OCI-LY7 (cell line): ENCODE measurements at regions not wholly inside any gene's neighbourhood (a gene's known extent, or its start where the extent isn't known, plus 50 kb on each side); places are given as distances from the start of the nearest gene placed in this dataset.

Source experiments
- BruUV-seq: library from RNA; stranded (reverse); fragments of 400-500 nt; replicated peaks from 2 replicates; lab custom pipeline; 2021; lab: Mats Ljungman, UMichigan
- CTCF ChIA-PET: fragments of 300-600 bp; sonication (Branson Sonifier 250); formaldehyde crosslinking; loops from one replicate; lab custom pipeline; 2022; ENCODE audit warnings: antibody characterized with exemption; ENCODE audit not compliant: unreplicated experiment; lab: Charles Lee
- POLR2A ChIA-PET: fragments of 300-600 bp; sonication (Branson Sonifier 250); formaldehyde crosslinking; loops from one replicate; lab custom pipeline; 2022; ENCODE audit warnings: antibody characterized with exemption; lab: Charles Lee
- DNase-seq: peaks from one replicate; pipeline ENCODE4 v3.0.0-alpha.2; 2015; ENCODE audit warnings: low spot score
- H2AFZ ChIP-seq: fragments of 200-600 bp; sonication (generic), shearing (Covaris generic); 2 replicates; pipeline ENCODE4 v1.6.1; 2014; ENCODE audit warnings: mild to moderate bottlenecking, antibody characterized with exemption, low read length, moderate library complexity
- H3K27ac ChIP-seq: fragments of 200-600 bp; sonication (generic); 2 replicates; pipeline ENCODE4 v1.5.1; 2014; ENCODE audit warnings: mixed run types, low read depth, mild to moderate bottlenecking, moderate library complexity, low read length, inconsistent platforms; ENCODE audit not compliant: poor library complexity, severe bottlenecking
- H3K36me3 ChIP-seq: fragments of 200-600 bp; sonication (generic); 2 replicates; pipeline ENCODE4 v1.6.1; 2014; ENCODE audit warnings: mild to moderate bottlenecking, antibody characterized with exemption, low read length, moderate library complexity, mixed read lengths; ENCODE audit not compliant: insufficient read depth
- H3K4me1 ChIP-seq: fragments of 200-600 bp; sonication (generic); 2 replicates; pipeline ENCODE4 v1.5.1; 2014; ENCODE audit warnings: mild to moderate bottlenecking, low read length; ENCODE audit not compliant: insufficient read depth, poor library complexity, severe bottlenecking
- H3K4me2 ChIP-seq: fragments of 200-600 bp; sonication (generic); 2 replicates; pipeline ENCODE4 v1.6.1; 2014; ENCODE audit warnings: mild to moderate bottlenecking, low read length
- H3K4me3 ChIP-seq: fragments of 200-600 bp; sonication (generic); 2 replicates; pipeline ENCODE4 v1.5.1; 2014; ENCODE audit warnings: mild to moderate bottlenecking, low read depth, low read length; ENCODE audit not compliant: poor library complexity, severe bottlenecking
- H3K79me2 ChIP-seq: fragments of 200-600 bp; sonication (generic); 2 replicates; pipeline ENCODE4 v1.6.1; 2016; ENCODE audit warnings: low read depth, mild to moderate bottlenecking, low read length, moderate library complexity, mixed read lengths; ENCODE audit not compliant: insufficient read depth
- H3K9me2 ChIP-seq: fragments of 200-600 bp; sonication (generic); 2 replicates; pipeline ENCODE4 v1.6.1; 2016; ENCODE audit warnings: mild to moderate bottlenecking, low read length, mixed read lengths; ENCODE audit not compliant: insufficient read depth
- H3K9me3 ChIP-seq: fragments of 200-600 bp; sonication (generic); 2 replicates; pipeline ENCODE4 v1.6.1; 2014; ENCODE audit warnings: mild to moderate bottlenecking, mixed run types, low read length, mixed read lengths
- H4K20me1 ChIP-seq: fragments of 200-600 bp; sonication (generic); 2 replicates; pipeline ENCODE4 v1.6.1; 2014; ENCODE audit warnings: mild to moderate bottlenecking, antibody characterized with exemption, low read length, moderate library complexity, mixed read lengths; ENCODE audit not compliant: insufficient read depth
- EZH2phosphoT487 ChIP-seq: fragments of 200-600 bp; sonication (generic); IDR thresholded peaks from 2 replicates; pipeline ENCODE4 v1.6.1; 2018; ENCODE audit warnings: low read depth, borderline replicate concordance, mild to moderate bottlenecking, mixed run types, antibody characterized with exemption, low read length, moderate library complexity, mixed read lengths
- intact Hi-C: fragments of 100-400 bp; cut with micrococcal nuclease; formaldehyde crosslinking; loops from one replicate; pipeline ENCODE4 v1.10.0; 2022; ENCODE audit not compliant: unreplicated experiment
- TF ChIP-seq, protein P1 (sequence below): fragments of 200-600 bp; sonication (generic); conservative IDR thresholded peaks from 2 replicates; pipeline ENCODE4 v1.5.1; 2014; ENCODE audit warnings: mild to moderate bottlenecking, antibody characterized with exemption, low read length, moderate library complexity, mixed read lengths

DNA sequence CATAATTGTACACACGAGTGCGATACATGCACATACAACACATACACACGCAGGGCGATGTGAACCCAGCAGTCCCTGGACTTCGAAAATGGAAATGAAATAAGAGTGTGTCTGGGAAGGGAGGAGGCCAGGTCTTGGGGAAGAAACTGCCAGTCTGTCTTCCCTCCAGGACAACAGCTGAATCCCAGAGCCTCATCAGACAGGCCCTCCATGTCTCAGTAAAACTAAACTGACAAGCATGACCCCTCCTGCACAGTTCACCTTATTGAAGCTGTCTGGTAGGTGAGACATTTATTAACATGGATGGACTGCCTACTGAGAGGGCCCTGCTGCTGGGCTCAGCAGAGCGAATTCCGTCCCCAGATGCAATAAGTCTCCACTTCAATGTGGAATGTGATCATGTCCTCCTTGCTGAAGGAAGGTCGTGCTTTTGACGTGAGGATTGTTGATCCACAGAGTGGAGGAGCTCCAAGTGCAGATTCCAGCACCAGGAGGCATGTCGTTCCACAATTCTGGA lies 117.4 kb downstream of the SOX9 start:
- Histone ChIP-seq H3K27ac (no peak overlapping the region), H4K20me1 (no peaks in the 10 kb centered on the region), H2AFZ (no peak overlapping the region), H3K36me3 (no peaks in the 10 kb centered on the region), H3K9me2 (no peaks in the 10 kb centered on the region), H3K4me2 (no peak overlapping the region), H3K9me3 (no peaks in the 10 kb centered on the region), H3K79me2 (no peaks in the 10 kb centered on the region), H3K4me3 (no peak overlapping the region), H3K4me1 (no peaks in the 10 kb centered on the region)
- TF ChIP-seq, protein P1, sequence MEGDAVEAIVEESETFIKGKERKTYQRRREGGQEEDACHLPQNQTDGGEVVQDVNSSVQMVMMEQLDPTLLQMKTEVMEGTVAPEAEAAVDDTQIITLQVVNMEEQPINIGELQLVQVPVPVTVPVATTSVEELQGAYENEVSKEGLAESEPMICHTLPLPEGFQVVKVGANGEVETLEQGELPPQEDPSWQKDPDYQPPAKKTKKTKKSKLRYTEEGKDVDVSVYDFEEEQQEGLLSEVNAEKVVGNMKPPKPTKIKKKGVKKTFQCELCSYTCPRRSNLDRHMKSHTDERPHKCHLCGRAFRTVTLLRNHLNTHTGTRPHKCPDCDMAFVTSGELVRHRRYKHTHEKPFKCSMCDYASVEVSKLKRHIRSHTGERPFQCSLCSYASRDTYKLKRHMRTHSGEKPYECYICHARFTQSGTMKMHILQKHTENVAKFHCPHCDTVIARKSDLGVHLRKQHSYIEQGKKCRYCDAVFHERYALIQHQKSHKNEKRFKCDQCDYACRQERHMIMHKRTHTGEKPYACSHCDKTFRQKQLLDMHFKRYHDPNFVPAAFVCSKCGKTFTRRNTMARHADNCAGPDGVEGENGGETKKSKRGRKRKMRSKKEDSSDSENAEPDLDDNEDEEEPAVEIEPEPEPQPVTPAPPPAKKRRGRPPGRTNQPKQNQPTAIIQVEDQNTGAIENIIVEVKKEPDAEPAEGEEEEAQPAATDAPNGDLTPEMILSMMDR = no peak
- no peak for TF ChIP-seq EZH2phosphoT487
- ChIA-PET CTCF (no interaction called here), POLR2A (interaction anchor here (0.5 to 0.6 kb wide), 2 partner anchors 216 to 360 kb away, joined by 3 to 4 read pairs; no protein-coding TSS in a partner anchor)
- no TSS peak for BruUV-seq
- intact Hi-C loops = no loop called here
- no peak for DNase-seq

DNA sequence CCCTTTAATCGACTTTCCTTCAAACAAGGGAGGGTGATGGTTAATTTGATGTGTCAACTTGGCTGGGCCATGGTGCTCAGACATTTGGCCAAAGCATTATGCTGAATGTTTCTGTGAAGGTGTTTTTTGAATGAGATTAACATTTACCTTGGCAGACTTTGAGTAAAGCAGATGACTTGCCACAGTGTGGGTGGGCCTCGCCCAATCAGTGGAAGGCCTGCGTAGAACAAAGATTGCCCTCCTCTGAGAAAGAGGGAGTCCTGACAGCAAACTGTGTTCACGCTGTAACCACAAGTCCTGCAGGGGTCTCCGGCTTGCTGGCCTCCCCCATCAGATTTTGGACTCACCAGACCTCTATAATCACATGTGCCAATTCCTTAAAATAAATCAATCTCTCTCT lies 118.7 kb downstream of the SOX9 start:
- Histone ChIP-seq H3K27ac (no peak overlapping the region), H3K9me3 (no peaks in the 10 kb centered on the region), H3K4me1 (no peaks in the 10 kb centered on the region), H4K20me1 (no peaks in the 10 kb centered on the region), H3K9me2 (no peaks in the 10 kb centered on the region), H2AFZ (no peak overlapping the region), H3K36me3 (no peaks in the 10 kb centered on the region), H3K4me2 (no peak overlapping the region), H3K4me3 (no peak overlapping the region), H3K79me2 (no peaks in the 10 kb centered on the region)
- intact Hi-C loops = no loop called here
- ChIA-PET CTCF (no interaction called here), POLR2A (interaction anchor here (1.1 kb wide), 1 partner anchor 24 kb away, joined by 3 read pairs; no protein-coding TSS in a partner anchor)
- no peak for TF ChIP-seq EZH2phosphoT487
- TF ChIP-seq, protein P1 = no peak
- no TSS peak for BruUV-seq
- DNase-seq = no peak

DNA sequence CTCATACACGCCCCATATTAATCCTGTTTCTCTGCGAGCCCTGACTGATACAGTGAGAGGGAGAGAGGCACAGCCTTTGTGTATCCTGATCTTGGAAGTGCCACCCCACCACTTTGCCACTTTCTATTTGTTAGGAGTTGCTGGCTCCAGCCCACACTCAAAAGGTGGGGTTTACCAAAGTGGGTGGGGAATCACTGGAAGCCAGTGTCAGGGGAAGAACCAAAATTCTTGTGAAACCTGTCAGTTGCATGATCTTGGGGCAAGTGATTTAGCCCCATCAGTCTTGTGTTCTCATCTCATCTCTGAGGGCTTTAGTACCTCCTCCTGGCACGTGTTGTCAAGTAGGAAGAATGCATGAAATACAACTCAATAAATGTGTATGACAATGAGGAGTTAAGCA lies 119.5 kb downstream of the SOX9 start:
- TF ChIP-seq, protein P1 = no peak
- TF ChIP-seq EZH2phosphoT487 = no peak
- POLR2A ChIA-PET = no interaction called here
- intact Hi-C loops = no loop called here

More for the DNA sequence above, 119.5 kb downstream of the SOX9 start:
- H3K9me3 ChIP-seq = no peaks in the 10 kb centered on the region
- CTCF ChIA-PET = no interaction called here
- no peak overlapping the region for H3K4me2 ChIP-seq
- H3K79me2 ChIP-seq = no peaks in the 10 kb centered on the region
- no peaks in the 10 kb centered on the region for H3K36me3 ChIP-seq
- no peaks in the 10 kb centered on the region for H3K4me1 ChIP-seq
- no peaks in the 10 kb centered on the region for H4K20me1 ChIP-seq
- DNase-seq = no peak
- H3K4me3 ChIP-seq = no peak overlapping the region
- no TSS peak for BruUV-seq
- H3K9me2 ChIP-seq = no peaks in the 10 kb centered on the region
- no peak overlapping the region for H3K27ac ChIP-seq
- H2AFZ ChIP-seq = no peak overlapping the region
